GM23338 (cell line): ENCODE measurements at regions not wholly inside any gene's neighbourhood (a gene's known extent, or its start where the extent isn't known, plus 50 kb on each side); places are given as distances from the start of the nearest gene placed in this dataset.

Experiments
- ATAC-seq: fragments of 200-7000 bp; cut with Tn5 transposase; 3 replicates; pipeline ENCODE4 v1.9.1; 2020
- DNase-seq: peaks from one replicate; pipeline ENCODE4 v3.0.0-alpha.2; 2015; ENCODE audit warnings: low spot score
- H2AFZ ChIP-seq: fragments of 200-600 bp; sonication (generic); 2 replicates; pipeline ENCODE4 v1.8.0; 2016; ENCODE audit warnings: antibody characterized with exemption, mild to moderate bottlenecking, moderate library complexity
- H3F3A ChIP-seq: fragments of 200-600 bp; sonication (generic); replicated peaks from 2 replicates; pipeline ENCODE4 v1.8.0; 2017; ENCODE audit warnings: antibody characterized with exemption, mixed run types, low read depth
- H3K27ac ChIP-seq: fragments of 200-600 bp; sonication (generic); 2 replicates; pipeline ENCODE4 v1.6.1; 2016; ENCODE audit warnings: low read depth
- H3K27me3 ChIP-seq: fragments of 200-600 bp; sonication (generic); 2 replicates; pipeline ENCODE4 v1.8.0; 2016; ENCODE audit warnings: mild to moderate bottlenecking, mixed run types, moderate library complexity; ENCODE audit not compliant: insufficient read depth
- H3K36me3 ChIP-seq: fragments of 200-600 bp; sonication (generic); 2 replicates; pipeline ENCODE4 v1.8.0; 2016; ENCODE audit warnings: mild to moderate bottlenecking; ENCODE audit not compliant: insufficient read depth
- H3K4me1 ChIP-seq: fragments of 200-600 bp; sonication (generic); 2 replicates; pipeline ENCODE4 v1.8.0; 2016; ENCODE audit warnings: mild to moderate bottlenecking, moderate library complexity; ENCODE audit not compliant: insufficient read depth
- H3K4me2 ChIP-seq: fragments of 200-600 bp; sonication (generic); 2 replicates; pipeline ENCODE4 v1.7.1; 2017; ENCODE audit warnings: mixed run types
- H3K4me3 ChIP-seq: fragments of 200-600 bp; sonication (generic); 2 replicates; pipeline ENCODE4 v1.6.1; 2016; ENCODE audit warnings: mixed run types
- H3K79me2 ChIP-seq: fragments of 200-600 bp; sonication (generic); replicated peaks from 2 replicates; pipeline ENCODE4 v1.8.0; 2017; ENCODE audit warnings: mild to moderate bottlenecking; ENCODE audit not compliant: insufficient read depth
- H3K9me2 ChIP-seq: fragments of 200-600 bp; sonication (generic); 2 replicates; pipeline ENCODE4 v1.8.0; 2017; ENCODE audit not compliant: insufficient read depth
- H4K20me1 ChIP-seq: fragments of 200-600 bp; sonication (generic); replicated peaks from 2 replicates; pipeline ENCODE4 v1.8.0; 2017; ENCODE audit warnings: mild to moderate bottlenecking; ENCODE audit not compliant: insufficient read depth
- H3K27ac Mint-ChIP-seq: 2 replicates; pipeline ENCODE4 v1.8.0; 2020; ENCODE audit warnings: inconsistent platforms, mild to moderate bottlenecking, moderate library complexity, mixed read lengths
- H3K27me3 Mint-ChIP-seq: 3 replicates; pipeline ENCODE4 v1.8.0; 2022; ENCODE audit warnings: low read depth, mild to moderate bottlenecking, moderate library complexity, mixed read lengths, inconsistent platforms; ENCODE audit not compliant: insufficient read depth, poor library complexity
- H3K36me3 Mint-ChIP-seq: 3 replicates; pipeline ENCODE4 v1.8.0; 2021; ENCODE audit warnings: low read depth, mild to moderate bottlenecking, inconsistent platforms, moderate library complexity, mixed read lengths
- H3K4me1 Mint-ChIP-seq: 3 replicates; pipeline ENCODE4 v1.8.0; 2020; ENCODE audit warnings: mild to moderate bottlenecking, inconsistent platforms, mixed read lengths
- H3K4me3 Mint-ChIP-seq: 3 replicates; pipeline ENCODE4 v1.8.0; 2021; ENCODE audit warnings: moderate library complexity, mild to moderate bottlenecking, inconsistent platforms, mixed read lengths
- H3K9me3 Mint-ChIP-seq: 3 replicates; pipeline ENCODE4 v1.8.0; 2020; ENCODE audit warnings: moderate library complexity, mild to moderate bottlenecking, inconsistent platforms, mixed read lengths
- CTCF ChIP-seq, 2 experiments: fragments of 200-600 bp in 1 of 2; sonication (generic) in 1 of 2; conservative IDR thresholded peaks; 2 replicates each; pipeline versions ENCODE4 v1.5.1 to v1.6.1; 2016 to 2017; ENCODE audit warnings: antibody characterized with exemption in 2 of 2, low read depth in 2 of 2, mild to moderate bottlenecking in 2 of 2, moderate library complexity in 1 of 2
- ETS1 ChIP-seq: IDR thresholded peaks from 2 replicates; pipeline ENCODE4 v1.6.1; 2016; ENCODE audit warnings: antibody characterized with exemption
- EZH2phosphoT487 ChIP-seq: fragments of 200-600 bp; sonication (generic); IDR thresholded peaks from one replicate; pipeline ENCODE4 v1.8.1; 2018; ENCODE audit warnings: antibody characterized with exemption; ENCODE audit not compliant: unreplicated experiment
- NANOG ChIP-seq: IDR thresholded peaks from 2 replicates; pipeline ENCODE4 v1.6.1; 2016; ENCODE audit warnings: antibody characterized with exemption, borderline replicate concordance
- POLR2AphosphoS5 ChIP-seq: IDR thresholded peaks from 2 replicates; pipeline ENCODE4 v1.6.1; 2016; ENCODE audit warnings: antibody characterized with exemption, low read depth
- REST ChIP-seq: IDR thresholded peaks from one replicate; pipeline ENCODE4 v1.6.1; 2018; ENCODE audit warnings: antibody characterized with exemption; ENCODE audit not compliant: unreplicated experiment
- STAT1 ChIP-seq: IDR thresholded peaks from one replicate; pipeline ENCODE4 v1.6.1; 2016; ENCODE audit warnings: antibody characterized with exemption; ENCODE audit not compliant: unreplicated experiment
- ZNF462 ChIP-seq: fragments of 250-450 bp; sonication (Bioruptor Pico); IDR thresholded peaks from 2 replicates; pipeline ENCODE4 v1.5.0; 2020; ENCODE audit warnings: mild to moderate bottlenecking, moderate library complexity

- H3K4me1 Mint-ChIP-seq, result peaks cover 8% of the 10 kb centered on the region; the same call in 2 of the 3 replicates
- H3K4me3 Mint-ChIP-seq, result no peak overlapping the region
- TF ChIP-seq NANOG, result no peak
- TF ChIP-seq POLR2AphosphoS5, result no peak
- H3K36me3 Mint-ChIP-seq, result no peaks in the 10 kb centered on the region
- DNase-seq, result no peak
- no peak overlapping the region for H3K4me3 ChIP-seq
- no peaks in the 10 kb centered on the region; the same call in 1 of the 2 replicates for H4K20me1 ChIP-seq
- no peak overlapping the region for H3K27ac ChIP-seq
- H3K27ac Mint-ChIP-seq, result no peak overlapping the region
- no peak overlapping the region for H2AFZ ChIP-seq
- ATAC-seq, result no peak
- H3K79me2 ChIP-seq, result no peaks in the 10 kb centered on the region
- H3F3A ChIP-seq, result no peaks in the 10 kb centered on the region
- H3K4me2 ChIP-seq, result no peak overlapping the region
- no peaks in the 10 kb centered on the region for H3K36me3 ChIP-seq
- H3K27me3 ChIP-seq, result no peaks in the 10 kb centered on the region
- H3K9me3 Mint-ChIP-seq, result no peaks in the 10 kb centered on the region; the same call in 2 of the 3 replicates
- H3K9me2 ChIP-seq, result no peaks in the 10 kb centered on the region
- no peaks in the 10 kb centered on the region; the same call in 1 of the 2 replicates for H3K4me1 ChIP-seq
- peaks cover 2% of the 10 kb centered on the region for H3K27me3 Mint-ChIP-seq
Observed at GRCh38 chr10:15455456-15455855, 84.4 kb upstream of the FAM171A1 start.

GRCh38 chr10:15453926-15454325 is 82.8 kb upstream of the FAM171A1 start:
- TF ChIP-seq NANOG (no peak), STAT1 (no peak), REST (no peak), CTCF (conservative IDR thresholded peaks at IDR 0.05; ENCODE audit: low read depth in 2 of 2) (no peak), ZNF462 (CRISPR knock-in tag) (no peak), EZH2phosphoT487 (no peak), ETS1 (no peak)
- no peak overlapping the region for H3K27ac ChIP-seq
- no peaks in the 10 kb centered on the region; the same call in 1 of the 2 replicates for H3K4me1 ChIP-seq
- DNase-seq, result no peak
- Mint-ChIP-seq H3K9me3 (no peaks in the 10 kb centered on the region; the same call in 2 of the 3 replicates), H3K4me1 (peaks cover 8% of the 10 kb centered on the region; the same call in 2 of the 3 replicates), H3K27me3 (peaks cover 2% of the 10 kb centered on the region), H3K36me3 (no peaks in the 10 kb centered on the region), H3K27ac (no peak overlapping the region), H3K4me3 (no peak overlapping the region)
- no peak for ATAC-seq
- no peak overlapping the region for H3K4me3 ChIP-seq
- no peak overlapping the region for H2AFZ ChIP-seq
- H4K20me1 ChIP-seq, result no peaks in the 10 kb centered on the region
- H3K36me3 ChIP-seq, result no peaks in the 10 kb centered on the region
- H3K27me3 ChIP-seq, result no peaks in the 10 kb centered on the region
- no peaks in the 10 kb centered on the region for H3K9me2 ChIP-seq
- no peak overlapping the region for H3K4me2 ChIP-seq
- no peaks in the 10 kb centered on the region for H3F3A ChIP-seq
- no peaks in the 10 kb centered on the region for H3K79me2 ChIP-seq
